Activated CD8-positive, alpha-beta memory T cell treated with anti-CD3 and anti-CD28 coated beads, Interleukin-2, amount 50 U/mL, for 48 hours (primary cell): ENCODE measurements at regions not wholly inside any gene's neighbourhood (a gene's known extent, or its start where the extent isn't known, plus 50 kb on each side); places are given as distances from the start of the nearest gene placed in this dataset.
"Not testable (repeated sequence)": the region's sequence is repeated elsewhere in the genome, so short reads cannot be mapped to it uniquely, and the experiment has no call there.

ENCODE experiments used
- DNase-seq: peaks from one replicate; pipeline ENCODE4 v3.0.0-alpha.2; 2020

GRCh38 chr13:50235604-50236342, 220.5 kb downstream of the KCNRG start:
- DNase-seq, result no peak

- no peak for DNase-seq
These were observed 221.7 kb downstream of the KCNRG start for GRCh38 chr13:50236898-50237318.

DNA sequence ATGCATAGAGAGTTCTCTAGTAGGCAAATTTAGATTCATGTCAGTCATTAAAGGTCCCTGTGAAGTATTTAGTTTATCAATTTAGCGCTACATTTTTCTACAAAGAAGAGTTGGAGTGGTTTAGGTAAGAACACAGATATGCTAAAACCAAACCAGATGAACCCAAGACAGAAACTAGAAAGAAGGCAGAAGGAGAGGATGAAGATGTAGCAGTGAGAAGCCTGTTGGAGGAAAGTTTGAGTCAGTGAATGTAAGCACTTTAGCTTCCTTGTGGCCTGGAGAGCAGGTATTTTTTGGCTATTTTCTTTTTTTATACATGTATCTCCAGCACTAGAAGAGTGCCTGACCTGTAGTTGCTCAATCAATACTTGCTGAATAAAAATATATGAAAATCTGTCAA, 223.7 kb downstream of the KCNRG start:
- no peak for DNase-seq

DNA sequence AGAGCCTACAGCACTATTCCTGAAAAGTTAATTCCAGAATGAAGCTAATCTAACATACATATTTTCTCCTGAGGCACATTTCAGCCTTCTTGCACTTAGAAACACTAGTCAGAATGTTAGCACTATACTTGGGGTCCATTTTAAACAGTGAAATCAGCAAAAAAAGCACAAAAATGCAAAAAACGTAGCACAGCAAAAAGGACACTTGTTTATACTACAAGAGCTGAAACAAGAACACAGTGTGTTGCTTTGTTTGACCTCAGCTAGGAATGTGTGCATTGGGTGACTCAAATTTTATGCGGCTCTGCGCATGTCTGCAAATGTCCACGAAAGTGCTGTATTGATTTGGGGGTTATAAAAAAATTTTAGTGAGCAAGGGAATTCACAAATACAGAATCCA, 226.2 kb downstream of the KCNRG start:
- no peak for DNase-seq

- DNase-seq, result no peak
These were observed 228.7 kb downstream of the KCNRG start for GRCh38 chr13:50243931-50244330.

- no peak for DNase-seq
These were observed 229.1 kb downstream of the KCNRG start for GRCh38 chr13:50244355-50244712.

DNA sequence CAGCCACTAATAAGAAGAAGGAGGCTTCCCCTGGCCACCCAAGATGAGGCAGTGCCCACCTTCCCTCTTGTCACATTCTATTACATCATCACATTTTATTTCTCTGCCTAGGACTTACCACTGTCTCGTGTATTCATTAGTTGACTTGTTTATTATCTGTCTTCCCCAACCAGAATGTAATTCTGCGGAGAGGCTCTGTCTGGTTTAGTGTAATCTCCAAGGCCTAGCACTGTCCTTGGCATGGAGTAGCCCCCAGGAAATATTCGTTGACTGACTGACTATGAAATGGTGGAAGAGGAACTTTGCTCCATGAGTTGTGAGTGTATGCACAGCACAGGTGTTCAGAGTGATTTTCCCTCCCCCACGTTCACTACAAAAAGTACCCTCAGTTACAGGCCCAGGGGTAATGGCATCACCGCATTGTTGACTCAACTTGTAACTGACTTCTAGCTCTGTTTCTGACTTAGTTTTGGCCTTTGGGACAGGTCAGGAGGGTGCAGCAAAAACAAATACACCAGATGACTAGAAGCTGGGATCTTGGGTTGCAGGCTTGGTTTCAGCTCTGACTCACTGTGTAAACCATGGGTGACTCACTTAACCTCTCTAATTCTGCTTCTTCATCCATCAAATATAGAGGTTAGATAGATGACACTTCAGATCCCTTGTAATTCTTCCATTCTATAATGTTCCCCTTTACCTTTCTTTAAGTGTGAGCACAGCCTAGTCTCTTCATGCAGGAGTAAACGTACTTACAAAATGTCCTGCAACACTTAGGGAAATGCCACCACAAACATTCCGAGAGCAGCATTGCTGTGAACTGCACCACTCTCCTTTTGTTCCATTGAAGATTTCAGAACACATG, 229.7 kb downstream of the KCNRG start:
- DNase-seq, result no peak

DNA sequence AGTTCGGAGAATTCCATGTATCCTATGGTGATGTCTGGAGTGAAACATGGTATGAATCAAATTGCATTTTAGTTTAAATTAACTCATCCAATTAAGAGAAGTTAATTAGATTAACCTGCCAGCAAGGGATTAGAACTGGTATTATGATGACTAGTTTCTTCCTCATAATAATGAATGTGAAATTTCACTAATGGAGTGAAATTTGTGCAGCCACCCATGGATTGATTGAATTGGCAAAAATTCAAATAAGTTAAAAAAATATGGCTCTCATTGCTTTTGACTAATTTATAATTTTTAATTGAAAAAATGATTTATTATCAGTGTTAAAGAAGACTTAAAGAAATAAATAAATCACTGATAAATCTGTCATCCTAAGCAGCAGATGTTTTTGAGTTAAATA, 232.0 kb downstream of the KCNRG start:
- DNase-seq, result no peak

DNA sequence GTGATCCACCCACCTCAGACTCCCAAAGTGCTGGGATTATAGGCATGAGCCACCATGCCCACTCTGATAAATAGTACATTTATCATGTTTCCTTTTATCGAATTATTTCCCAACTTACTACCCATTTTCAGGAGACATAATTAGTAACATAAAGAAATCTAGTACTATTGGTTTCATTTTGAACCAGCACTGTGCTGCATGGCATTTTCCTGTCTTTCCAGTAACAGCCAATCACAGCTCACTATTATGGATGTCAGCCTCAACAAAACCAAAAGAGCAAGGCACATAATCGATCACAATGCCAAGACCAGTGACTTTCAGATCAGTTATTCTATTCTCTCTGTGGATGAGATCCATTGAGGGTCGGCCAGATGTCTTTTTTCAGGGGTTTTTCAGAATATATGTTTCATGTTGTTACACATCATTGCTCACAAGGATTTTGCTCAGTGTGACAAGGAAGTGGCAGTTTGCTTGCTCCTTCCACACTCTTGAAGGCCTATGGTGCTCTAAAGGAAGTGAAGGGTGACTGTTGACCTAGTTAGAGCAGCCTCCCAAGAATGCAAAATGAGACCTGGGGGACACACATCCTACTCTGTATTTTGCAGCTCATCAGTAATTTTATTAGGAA, 233.4 kb downstream of the KCNRG start:
- no peak for DNase-seq

DNA sequence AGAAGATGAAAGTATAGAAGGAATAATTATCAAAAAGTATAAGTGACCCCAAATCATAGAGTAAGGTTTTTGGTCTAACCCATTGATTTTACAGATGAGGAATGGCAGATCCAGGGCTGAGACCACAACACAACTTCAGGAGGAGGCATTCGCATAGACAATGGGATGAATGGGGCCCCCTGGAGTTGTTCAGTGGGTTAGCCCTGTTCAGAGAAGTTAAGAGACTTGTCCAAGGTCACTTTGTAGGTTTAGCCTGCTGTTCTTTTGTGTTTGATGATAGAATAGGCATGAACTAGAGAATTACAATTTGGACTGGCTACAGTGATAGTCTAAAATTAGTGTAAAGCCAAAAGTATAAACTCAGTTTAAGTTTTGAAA, 233.9 kb downstream of the KCNRG start:
- no peak for DNase-seq

GRCh38 chr13:50250401-50250800, 235.2 kb downstream of the KCNRG start:
- no peak for DNase-seq

- no peak for DNase-seq
These were observed 240.4 kb downstream of the KCNRG start for GRCh38 chr13:50255639-50256038.

DNA sequence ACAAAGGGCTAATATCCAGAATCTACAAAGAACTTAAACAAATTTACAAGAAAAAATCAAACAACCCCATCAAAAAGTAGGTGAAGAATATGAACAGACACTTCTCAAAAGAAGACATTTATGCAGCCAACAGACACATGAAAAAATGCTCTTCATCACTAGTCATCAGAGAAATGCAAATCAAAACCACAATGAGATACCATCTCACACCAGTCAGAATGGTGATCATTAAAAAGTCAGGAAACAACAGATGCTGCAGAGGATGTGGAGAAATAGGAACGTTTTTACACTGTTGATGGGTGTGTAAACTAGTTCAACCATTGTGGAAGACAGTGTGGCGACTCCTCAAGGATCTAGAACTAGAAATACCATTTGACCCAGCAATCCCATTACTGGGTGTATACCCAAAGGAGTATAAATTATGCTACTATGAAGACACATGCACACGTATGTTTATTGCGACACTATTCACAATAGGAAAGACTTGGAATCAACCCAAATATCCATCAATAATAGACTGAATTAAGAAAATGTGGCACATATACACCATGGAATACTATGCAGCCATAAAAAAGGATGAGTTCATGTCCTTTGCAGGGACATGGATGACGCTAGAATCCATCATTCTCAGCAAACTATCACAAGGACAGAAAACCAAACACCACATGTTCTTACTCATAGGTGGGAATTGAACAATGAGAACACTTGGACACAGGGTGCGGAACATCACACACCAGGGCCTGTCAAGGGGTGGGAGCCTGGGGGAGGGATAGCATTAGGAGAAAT, 241.5 kb downstream of the KCNRG start:
- not testable (repeated sequence) for DNase-seq

DNA sequence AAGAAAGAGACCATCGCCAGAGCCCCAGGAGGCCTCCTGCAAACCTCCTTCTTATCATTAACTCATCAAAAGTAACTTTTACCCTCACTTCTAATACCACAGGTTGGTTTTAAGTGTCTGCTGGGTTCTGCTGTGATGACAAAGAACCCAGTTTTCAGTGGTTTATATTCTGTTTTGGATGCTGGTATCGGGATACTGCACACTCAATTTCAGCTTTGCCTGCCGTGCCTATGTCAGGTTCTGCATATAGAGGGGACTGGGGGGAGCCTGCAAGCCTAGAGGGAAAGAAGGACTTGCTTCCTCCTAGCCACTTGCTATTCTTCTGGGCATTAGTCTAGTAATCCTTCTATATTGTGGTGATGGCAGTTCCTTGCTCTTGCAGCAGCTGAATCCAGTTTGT, 242.4 kb downstream of the KCNRG start:
- DNase-seq, result no peak

- DNase-seq, result no peak
These were observed 246.1 kb downstream of the KCNRG start for GRCh38 chr13:50261130-50261901.

GRCh38 chr13:50267066-50267465, 251.8 kb downstream of the KCNRG start:
- DNase-seq, result no peak

- no peak for DNase-seq
These were observed 252.7 kb downstream of the KCNRG start for GRCh38 chr13:50267917-50268316.

GRCh38 chr13:50268500-50268899, 253.3 kb downstream of the KCNRG start:
- no peak for DNase-seq

GRCh38 chr13:50274181-50274580, 258.9 kb downstream of the KCNRG start:
- no peak for DNase-seq

- no peak for DNase-seq
These were observed 260.3 kb downstream of the KCNRG start for GRCh38 chr13:50275392-50276063.

GRCh38 chr13:50276550-50276949, 261.3 kb downstream of the KCNRG start:
- DNase-seq, result no peak

DNA sequence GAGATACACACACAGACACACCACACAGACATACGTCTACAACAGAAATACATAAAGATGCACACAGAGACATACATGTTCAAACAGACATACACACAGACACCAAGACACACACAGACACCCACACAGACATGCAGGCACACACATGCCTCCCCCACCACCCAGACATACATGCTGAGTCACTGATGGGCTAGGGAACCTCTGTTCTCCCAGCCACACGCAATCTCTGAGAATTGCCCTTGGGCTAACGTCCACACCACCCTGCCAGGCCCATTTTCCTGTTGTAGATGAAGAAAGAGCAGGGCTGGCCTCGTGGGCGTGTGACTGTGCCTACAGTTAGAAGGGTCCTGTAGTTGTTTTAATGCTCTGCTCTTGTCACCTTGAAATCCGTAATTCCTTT, 261.9 kb downstream of the KCNRG start:
- no peak for DNase-seq
